H9 (cell line): ENCODE measurements at regions not wholly inside any gene's neighbourhood (a gene's known extent, or its start where the extent isn't known, plus 50 kb on each side); places are given as distances from the start of the nearest gene placed in this dataset.

Experiments
- DNase-seq: peaks from one replicate; pipeline ENCODE4 v3.0.0-alpha.2; 2017
- H2AFZ ChIP-seq: one replicate; pipeline ENCODE4 v1.6.1; 2013; ENCODE audit warnings: mild to moderate bottlenecking, low read length, control low read depth, moderate library complexity
- H2AK5ac ChIP-seq: 2 replicates; pipeline ENCODE4 v1.6.1; 2013; ENCODE audit warnings: low read length, control low read depth, mixed read lengths; ENCODE audit not compliant: insufficient read length
- H2BK120ac ChIP-seq: one replicate; pipeline ENCODE4 v1.6.1; 2013; ENCODE audit warnings: low read depth, mild to moderate bottlenecking, low read length, control low read depth, inconsistent platforms; ENCODE audit not compliant: poor library complexity, severe bottlenecking
- H2BK12ac ChIP-seq: 2 replicates; pipeline ENCODE4 v1.6.1; 2013; ENCODE audit warnings: low read length, control low read depth, mixed read lengths, low read depth; ENCODE audit not compliant: insufficient read length
- H2BK15ac ChIP-seq: 2 replicates; pipeline ENCODE4 v1.6.1; 2013; ENCODE audit warnings: low read depth, low read length, control low read depth
- H2BK20ac ChIP-seq: one replicate; pipeline ENCODE4 v1.6.1; 2013; ENCODE audit warnings: low read depth, mild to moderate bottlenecking, low read length, control low read depth, inconsistent platforms; ENCODE audit not compliant: poor library complexity, severe bottlenecking
- H2BK5ac ChIP-seq: 2 replicates; pipeline ENCODE4 v1.6.1; 2013; ENCODE audit warnings: low read length, control low read depth, mixed read lengths; ENCODE audit not compliant: insufficient read length
- H3K14ac ChIP-seq: 2 replicates; pipeline ENCODE4 v1.6.1; 2013; ENCODE audit warnings: low read length, control low read depth; ENCODE audit not compliant: insufficient read depth
- H3K18ac ChIP-seq: 2 replicates; pipeline ENCODE4 v1.6.1; 2013; ENCODE audit warnings: low read depth, mild to moderate bottlenecking, mixed read lengths, low read length, control low read depth; ENCODE audit not compliant: insufficient read length
- H3K23ac ChIP-seq: 2 replicates; pipeline ENCODE4 v1.6.1; 2013; ENCODE audit warnings: low read length, control low read depth, mixed read lengths, low read depth; ENCODE audit not compliant: insufficient read length
- H3K23me2 ChIP-seq: 2 replicates; pipeline ENCODE4 v1.6.1; 2013; ENCODE audit warnings: low read depth, mild to moderate bottlenecking, mixed read lengths, low read length, control low read depth; ENCODE audit not compliant: insufficient read length, poor library complexity, severe bottlenecking
- H3K27ac ChIP-seq: 2 replicates; pipeline ENCODE4 v1.5.1; 2013; ENCODE audit warnings: low read length, control low read depth, mixed read lengths, low read depth; ENCODE audit not compliant: insufficient read length
- H3K27me3 ChIP-seq: 2 replicates; pipeline ENCODE4 v1.6.1; 2013; ENCODE audit warnings: low read length, control low read depth, inconsistent platforms; ENCODE audit not compliant: insufficient read depth
- H3K4ac ChIP-seq: 2 replicates; pipeline ENCODE4 v1.6.1; 2013; ENCODE audit warnings: low read depth, mild to moderate bottlenecking, control low read depth, inconsistent platforms, low read length, moderate library complexity
- H3K4me1 ChIP-seq: 2 replicates; pipeline ENCODE4 v1.6.1; 2013; ENCODE audit warnings: low read length, control low read depth, inconsistent platforms; ENCODE audit not compliant: insufficient read depth
- H3K4me2 ChIP-seq: 2 replicates; pipeline ENCODE4 v1.6.1; 2013; ENCODE audit warnings: low read length, control low read depth, mixed read lengths; ENCODE audit not compliant: insufficient read length, insufficient read depth
- H3K56ac ChIP-seq: 2 replicates; pipeline ENCODE4 v1.6.1; 2013; ENCODE audit warnings: low read depth, mild to moderate bottlenecking, mixed read lengths, low read length, control low read depth; ENCODE audit not compliant: insufficient read length
- H3K79me1 ChIP-seq: 2 replicates; pipeline ENCODE4 v1.6.1; 2013; ENCODE audit warnings: low read depth, mild to moderate bottlenecking, moderate library complexity, low read length, control low read depth, inconsistent platforms; ENCODE audit not compliant: insufficient read depth, poor library complexity, severe bottlenecking
- H3K79me2 ChIP-seq: 2 replicates; pipeline ENCODE4 v1.6.1; 2013; ENCODE audit warnings: low read length, control low read depth, inconsistent platforms; ENCODE audit not compliant: insufficient read depth
- H3K9ac ChIP-seq: 2 replicates; pipeline ENCODE4 v1.6.1; 2013; ENCODE audit warnings: low read length, control low read depth, mixed read lengths; ENCODE audit not compliant: insufficient read length; ENCODE audit errors: extremely low read depth
- H3K9me3 ChIP-seq: one replicate; pipeline ENCODE4 v1.6.1; 2013; ENCODE audit warnings: low read depth, low read length, inconsistent platforms; ENCODE audit not compliant: control insufficient read depth
- H3T11ph ChIP-seq: one replicate; pipeline ENCODE4 v1.6.1; 2013; ENCODE audit warnings: mild to moderate bottlenecking, low read length, control low read depth, inconsistent platforms
- H4K20me1 ChIP-seq: one replicate; pipeline ENCODE4 v1.6.1; 2013; ENCODE audit not compliant: control insufficient read depth, insufficient read length, insufficient read depth
- H4K5ac ChIP-seq: 2 replicates; pipeline ENCODE4 v1.6.1; 2013; ENCODE audit warnings: low read depth, mild to moderate bottlenecking, mixed read lengths, low read length, control low read depth; ENCODE audit not compliant: insufficient read length
- H4K8ac ChIP-seq: replicated peaks from 2 replicates; pipeline ENCODE4 v1.6.1; 2013; ENCODE audit warnings: low read length, control low read depth, mixed read lengths, low read depth; ENCODE audit not compliant: insufficient read length
- H4K91ac ChIP-seq: 2 replicates; pipeline ENCODE4 v1.6.1; 2013; ENCODE audit warnings: low read depth, mild to moderate bottlenecking, moderate library complexity, mixed read lengths, low read length, control low read depth; ENCODE audit not compliant: insufficient read length
- H3K27ac Mint-ChIP-seq, 3 experiments: 2 replicates in 2 of 3; 3 replicates in 1 of 3; pipeline ENCODE4 v1.8.0; 2020 to 2021; ENCODE audit warnings: mixed read lengths in 3 of 3, mild to moderate bottlenecking in 1 of 3, moderate library complexity in 1 of 3
- H3K27me3 Mint-ChIP-seq: 2 replicates; pipeline ENCODE4 v1.8.0; 2021; ENCODE audit warnings: low read depth, mild to moderate bottlenecking, moderate library complexity, mixed read lengths
- H3K36me3 Mint-ChIP-seq, 3 experiments: 2 replicates in 2 of 3; 3 replicates in 1 of 3; pipeline ENCODE4 v1.8.0; 2020 to 2021; ENCODE audit warnings: low read depth in 3 of 3, mixed read lengths in 3 of 3; ENCODE audit not compliant: insufficient read depth in 1 of 3
- H3K4me1 Mint-ChIP-seq, 2 experiments: 2 replicates each; pipeline ENCODE4 v1.8.0; 2020; ENCODE audit warnings: mixed read lengths in 2 of 2
- H3K4me3 Mint-ChIP-seq, 2 experiments: 2 replicates in 1 of 2; 3 replicates in 1 of 2; pipeline ENCODE4 v1.8.0; 2020 to 2021; ENCODE audit warnings: mild to moderate bottlenecking in 2 of 2, mixed read lengths in 2 of 2, moderate library complexity in 1 of 2
- H3K9me3 Mint-ChIP-seq, 2 experiments: 2 replicates in 1 of 2; 3 replicates in 1 of 2; pipeline ENCODE4 v1.8.0; 2020; ENCODE audit warnings: mild to moderate bottlenecking in 2 of 2, mixed read lengths in 2 of 2, moderate library complexity in 1 of 2
- CTCF ChIP-seq: fragments of 200-600 bp; sonication (generic); conservative IDR thresholded peaks from 3 replicates; pipeline ENCODE4 v1.8.0; 2021; ENCODE audit warnings: antibody characterized with exemption, mild to moderate bottlenecking
- WGBS: extraction: QIAGEN DNeasy Blood & Tissue Kit; methylation state at CpG from one replicate; pipeline ENCODE4 v1.1.7; 2013; ENCODE audit warnings: missing lambda C conversion rate, low lambda C conversion rate, mixed read lengths; ENCODE audit not compliant: insufficient read length; ENCODE audit errors: extremely low coverage; 5-methylcytosine and 5-hydroxymethylcytosine counted together

DNA sequence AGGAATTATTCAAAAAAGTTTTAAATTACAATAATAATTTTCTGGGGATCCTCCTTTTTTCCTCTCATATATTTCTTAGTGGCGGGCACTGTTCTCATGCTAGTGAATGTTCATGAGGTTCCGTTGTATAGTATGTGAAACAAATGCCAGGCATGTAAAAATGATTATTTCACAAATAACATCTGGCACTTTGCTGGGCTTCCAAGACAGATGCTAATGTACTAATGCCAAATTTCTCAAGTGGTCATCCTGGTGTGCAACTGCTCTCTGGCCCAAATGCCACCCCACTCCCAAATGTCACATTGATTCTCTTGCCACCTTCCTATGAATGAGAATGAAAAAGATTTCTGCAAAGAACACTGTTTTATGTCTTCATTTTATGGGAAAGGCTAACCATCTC lies 564.0 kb upstream of the GCFC2 start:
- Histone ChIP-seq H3K79me2 (no peaks in the 10 kb centered on the region), H3K79me1 (no peaks in the 10 kb centered on the region), H3T11ph (no peak overlapping the region), H3K23me2 (no peaks in the 10 kb centered on the region), H3K9ac (no peak overlapping the region), H3K27me3 (no peaks in the 10 kb centered on the region), H3K9me3 (no peaks in the 10 kb centered on the region), H3K18ac (no peak overlapping the region), H3K23ac (no peak overlapping the region), H3K27ac (no peak overlapping the region), H3K4me1 (no peaks in the 10 kb centered on the region), H2AFZ (no peak overlapping the region), H3K4ac (no peak overlapping the region), H2BK20ac (no peak overlapping the region), H4K8ac (no peak overlapping the region), H2BK120ac (no peak overlapping the region), H3K56ac (no peak overlapping the region), H2BK12ac (no peak overlapping the region), H2BK5ac (no peak overlapping the region), H2AK5ac (no peak overlapping the region), H4K91ac (no peak overlapping the region), H2BK15ac (no peak overlapping the region), H4K5ac (no peak overlapping the region), H3K4me2 (no peak overlapping the region), H3K14ac (no peak overlapping the region), H4K20me1 (no peaks in the 10 kb centered on the region)
- H3K27ac Mint-ChIP-seq, result no peak overlapping the region
- DNase-seq, result no peak
- H3K9me3 Mint-ChIP-seq, result no peaks in the 10 kb centered on the region; a peak in 1 of 5 replicates
- H3K27me3 Mint-ChIP-seq, result no peaks in the 10 kb centered on the region; the same call in 1 of the 2 replicates
- no CpG with 5 or more reads among the region's 2 CpGs for WGBS
- TF ChIP-seq CTCF, result no peak
- H3K4me3 Mint-ChIP-seq, result no peak overlapping the region
- H3K4me1 Mint-ChIP-seq, result no peaks in the 10 kb centered on the region
- no peaks in the 10 kb centered on the region for H3K36me3 Mint-ChIP-seq
